Vagina (tissue), 2 donors: ENCODE measurements at regions not wholly inside any gene's neighbourhood (a gene's known extent, or its start where the extent isn't known, plus 50 kb on each side); places are given as distances from the start of the nearest gene placed in this dataset.

Source experiments
- CTCF ChIP-seq, 3 experiments: fragments of 450-650 bp in 2 of 3; fragments of 200-600 bp in 1 of 3; sonication (generic) in 1 of 3; IDR thresholded peaks; one replicate each; pipeline ENCODE4 v1.5.1; 2017 to 2019; ENCODE audit warnings: antibody characterized with exemption in 3 of 3, mild to moderate bottlenecking in 2 of 3, moderate library complexity in 2 of 3
- POLR2A ChIP-seq, 2 donors: fragments of 450-650 bp; IDR thresholded peaks; one replicate each; pipeline ENCODE4 v1.6.1; 2017; ENCODE audit warnings: antibody characterized with exemption in 2 of 2, mild to moderate bottlenecking in 2 of 2, moderate library complexity in 2 of 2
- POLR2AphosphoS5 ChIP-seq, 2 donors: sonication (generic); formaldehyde crosslinking; IDR thresholded peaks; one replicate each; pipeline ENCODE4 v1.9.0; 2017; ENCODE audit warnings: antibody characterized with exemption in 2 of 2, mild to moderate bottlenecking in 2 of 2, low read depth in 1 of 2; ENCODE audit not compliant: insufficient read depth in 1 of 2

GRCh38 chr22:47356511-47357011 is 594.1 kb downstream of the TBC1D22A start:
- no peak for TF ChIP-seq CTCF (IDR thresholded peaks at IDR 0.05)
- TF ChIP-seq POLR2A (IDR thresholded peaks at IDR 0.05), result no peak
- TF ChIP-seq POLR2AphosphoS5 (IDR thresholded peaks at IDR 0.05; ENCODE audit: insufficient read depth in 1 of 2, low read depth in 1 of 2), result no peak
